NCI-H524 treated with DMSO at 0.1 percent for 48 hours (cell line): ENCODE measurements at regions not wholly inside any gene's neighbourhood (a gene's known extent, or its start where the extent isn't known, plus 50 kb on each side); places are given as distances from the start of the nearest gene placed in this dataset.

Experiments
- DNase-seq: peaks from one replicate; lab custom pipeline; 2025; lab: John Stamatoyannopoulos, UW

GRCh38 chr6:14713008-14713960 lies 532.6 kb upstream of the JARID2 start:
- no peak for DNase-seq

GRCh38 chr6:14713966-14714631 lies 531.8 kb upstream of the JARID2 start:
- DNase-seq: no peak

- no peak for DNase-seq
Measured at GRCh38 chr6:14715076-14715475, 530.8 kb upstream of the JARID2 start.

- DNase-seq: no peak
Measured at GRCh38 chr6:14716499-14717146, 529.2 kb upstream of the JARID2 start.

GRCh38 chr6:14717307-14717706 lies 528.6 kb upstream of the JARID2 start:
- no peak for DNase-seq

- DNase-seq: no peak
Measured at GRCh38 chr6:14718861-14719260, 527.0 kb upstream of the JARID2 start.

GRCh38 chr6:14719270-14719669 lies 526.6 kb upstream of the JARID2 start:
- DNase-seq: no peak

- DNase-seq: no peak
Measured at GRCh38 chr6:14720411-14721102, 525.3 kb upstream of the JARID2 start.

GRCh38 chr6:14721103-14721758 lies 524.6 kb upstream of the JARID2 start:
- no peak for DNase-seq

GRCh38 chr6:14722001-14722562 lies 523.8 kb upstream of the JARID2 start:
- no peak for DNase-seq

- no peak for DNase-seq
Measured at GRCh38 chr6:14722704-14723103, 523.2 kb upstream of the JARID2 start.

- DNase-seq: no peak
Measured at GRCh38 chr6:14723535-14724086, 522.3 kb upstream of the JARID2 start.

GRCh38 chr6:14724549-14724948 lies 521.3 kb upstream of the JARID2 start:
- no peak for DNase-seq

- no peak for DNase-seq
Measured at GRCh38 chr6:14726816-14727493, 518.9 kb upstream of the JARID2 start.

- no peak for DNase-seq
Measured at GRCh38 chr6:14727494-14728395, 518.1 kb upstream of the JARID2 start.

- DNase-seq: no peak
Measured at GRCh38 chr6:14728396-14729024, 517.4 kb upstream of the JARID2 start.

GRCh38 chr6:14729129-14729871 lies 516.6 kb upstream of the JARID2 start:
- no peak for DNase-seq

- DNase-seq: no peak
Measured at GRCh38 chr6:14730654-14731053, 515.2 kb upstream of the JARID2 start.
